ENCODE measurements at regions not wholly inside any gene's neighbourhood (a gene's known extent, or its start where the extent isn't known, plus 50 kb on each side); places are given as distances from the start of the nearest gene placed in this dataset.
"Not testable (repeated sequence)": the region's sequence is repeated elsewhere in the genome, so short reads cannot be mapped to it uniquely, and the experiment has no call there.

DNA sequence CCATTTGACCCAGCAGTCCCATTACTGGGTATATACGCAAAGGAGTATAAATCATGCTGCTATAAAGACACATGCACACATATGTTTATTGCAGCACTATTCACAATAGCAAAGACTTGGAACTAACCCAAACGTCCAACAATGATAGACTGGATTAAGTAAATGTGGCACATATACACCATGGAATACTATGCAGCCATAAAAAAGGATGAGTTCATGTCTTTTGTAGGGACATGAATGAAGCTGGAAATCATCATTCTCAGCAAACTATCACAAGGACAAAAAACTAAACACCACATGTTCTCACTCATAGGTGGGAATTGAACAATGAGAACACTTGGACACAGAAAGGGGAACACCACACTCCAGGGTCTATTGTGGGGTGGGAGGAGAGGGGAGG is 168.3 kb downstream of the TENT5A start:
- not testable (repeated sequence) for TF ChIP-seq EZH2 (IDR thresholded peaks at IDR 0.05; ENCODE audit: insufficient read depth, poor library complexity, severe bottlenecking); EZH2phosphoT487 (IDR thresholded peaks at IDR 0.05; ENCODE audit: insufficient read depth, low read depth)

Data from GM23248 (cell line).